ENCODE measurements at regions not wholly inside any gene's neighbourhood (a gene's known extent, or its start where the extent isn't known, plus 50 kb on each side); places are given as distances from the start of the nearest gene placed in this dataset.

GRCh38 chr4:62640296-62640695, 1440.2 kb downstream of the ADGRL3 start:
- no peak for ATAC-seq (ENCODE audit: low read depth)
- Histone ChIP-seq H3K4ac (ENCODE audit: low read depth, low read length) (no peak overlapping the region), H3K56ac (ENCODE audit: extremely low read depth, insufficient read depth, low read length) (no peak overlapping the region), H2AK9ac (replicated peaks; ENCODE audit: low read depth, low read length, poor library complexity) (no peak overlapping the region), H3K9me3 (ENCODE audit: control insufficient read depth, insufficient read depth, low read length) (no peaks in the 10 kb centered on the region), H3K27ac (ENCODE audit: insufficient read depth, low read length) (no peak overlapping the region), H3K14ac (replicated peaks; ENCODE audit: low read depth, low read length) (no peak overlapping the region), H4K8ac (ENCODE audit: low read depth in 2 of 2, low read length in 2 of 2) (no peak overlapping the region), H3K9me1 (ENCODE audit: insufficient read depth, low read length) (no peaks in the 10 kb centered on the region), H3K18ac (ENCODE audit: low read depth, low read length) (no peak overlapping the region), H3K27me3 (ENCODE audit: control insufficient read depth, insufficient read depth, low read length) (no peaks in the 10 kb centered on the region), H4K91ac (ENCODE audit: insufficient read depth, low read depth, low read length) (no peak overlapping the region), H3K9ac (ENCODE audit: low read depth, low read length) (no peak overlapping the region), H2BK5ac (ENCODE audit: low read depth, low read length, poor library complexity, severe bottlenecking) (no peak overlapping the region), H2BK20ac (ENCODE audit: low read depth, low read length) (no peak overlapping the region), H4K20me1 (ENCODE audit: insufficient read depth, low read length) (no peaks in the 10 kb centered on the region), H4K5ac (ENCODE audit: low read depth, low read length) (no peak overlapping the region), H2AK5ac (ENCODE audit: low read depth, low read length) (no peak overlapping the region), H3K4me2 (ENCODE audit: low read depth, low read length) (no peak overlapping the region), H3K36me3 (ENCODE audit: control insufficient read depth, insufficient read depth, low read length) (no peaks in the 10 kb centered on the region), H2AFZ (replicated peaks; ENCODE audit: low read length, poor library complexity) (no peak overlapping the region), H3K4me3 (ENCODE audit: insufficient read depth, low read depth, low read length) (no peak overlapping the region), H2BK120ac (ENCODE audit: low read depth, low read length) (no peak overlapping the region), H2BK15ac (ENCODE audit: low read depth, low read length) (no peak overlapping the region), H3K23ac (ENCODE audit: low read depth, low read length) (no peak overlapping the region), H3K79me1 (ENCODE audit: low read depth in 1 of 2, low read length in 2 of 2) (no peaks in the 10 kb centered on the region), H3K4me1 (ENCODE audit: control insufficient read depth, insufficient read depth, low read length) (no peaks in the 10 kb centered on the region)
- dilution Hi-C loops (cut with HindIII; ENCODE audit: low sequenced_read_pairs, unreplicated experiment) (no loop called here), intact Hi-C loops (cut with micrococcal nuclease) (no loop called here), in situ Hi-C loops (cut with MboI; ENCODE audit: low sequenced_read_pairs) (no loop called here)
- no TSS peak for BruUV-seq (replicated peaks)
- WGBS, 2 experiments (ENCODE audit: extremely low coverage in 2 of 2, insufficient read length in 1 of 2), result 0% methylated on average over 1 of the region's 2 CpGs; no CpG with 5 or more reads in 1 of the 2 experiments
- TF ChIP-seq CEBPB (IDR thresholded peaks at IDR 0.05; ENCODE audit: low read depth, low read length) (no peak), RFX5 (IDR thresholded peaks at IDR 0.05; ENCODE audit: low read depth, low read length) (no peak), NFE2L2 (IDR thresholded peaks at IDR 0.05; ENCODE audit: low read depth, low read length) (no peak), MAZ (IDR thresholded peaks at IDR 0.05; ENCODE audit: borderline replicate concordance, low read depth, low read length) (no peak), BHLHE40 (IDR thresholded peaks at IDR 0.05; ENCODE audit: low read depth, low read length) (no peak), RCOR1 (IDR thresholded peaks at IDR 0.05; ENCODE audit: insufficient replicate concordance, low read length) (no peak), POLR2A (IDR thresholded peaks at IDR 0.05; ENCODE audit: low read depth, low read length) (no peak), CTCF (conservative IDR thresholded peaks at IDR 0.05; ENCODE audit: low read depth, low read length) (no peak), RAD21 (IDR thresholded peaks at IDR 0.05; ENCODE audit: low read length) (no peak), CHD1 (IDR thresholded peaks at IDR 0.05; ENCODE audit: low read depth, low read length) (no peak), FOS (IDR thresholded peaks at IDR 0.05; ENCODE audit: low read depth, low read length) (no peak), SMC3 (IDR thresholded peaks at IDR 0.05; ENCODE audit: low read depth, low read length) (no peak), USF2 (IDR thresholded peaks at IDR 0.05; ENCODE audit: low read depth, low read length) (no peak), MAFK (IDR thresholded peaks at IDR 0.05; ENCODE audit: low read depth, low read length) (no peak), MXI1 (IDR thresholded peaks at IDR 0.05; ENCODE audit: borderline replicate concordance, low read depth, low read length) (no peak), ELK1 (IDR thresholded peaks at IDR 0.05; ENCODE audit: borderline replicate concordance, low read depth, low read length) (no peak)
- ChIA-PET POLR2A (ENCODE audit: unreplicated experiment) (no interaction called here), CTCF (no interaction called here)
- no peak for DNase-seq

All from IMR-90 (cell line).